ENCODE measurements at regions not wholly inside any gene's neighbourhood (a gene's known extent, or its start where the extent isn't known, plus 50 kb on each side); places are given as distances from the start of the nearest gene placed in this dataset.
"Not testable (repeated sequence)": the region's sequence is repeated elsewhere in the genome, so short reads cannot be mapped to it uniquely, and the experiment has no call there.

GRCh38 chr14:30445011-30445793, 113.8 kb upstream of the G2E3 start:
- DNase-seq = no peak

GRCh38 chr14:30445852-30446251, 113.1 kb upstream of the G2E3 start:
- no peak for DNase-seq

DNA sequence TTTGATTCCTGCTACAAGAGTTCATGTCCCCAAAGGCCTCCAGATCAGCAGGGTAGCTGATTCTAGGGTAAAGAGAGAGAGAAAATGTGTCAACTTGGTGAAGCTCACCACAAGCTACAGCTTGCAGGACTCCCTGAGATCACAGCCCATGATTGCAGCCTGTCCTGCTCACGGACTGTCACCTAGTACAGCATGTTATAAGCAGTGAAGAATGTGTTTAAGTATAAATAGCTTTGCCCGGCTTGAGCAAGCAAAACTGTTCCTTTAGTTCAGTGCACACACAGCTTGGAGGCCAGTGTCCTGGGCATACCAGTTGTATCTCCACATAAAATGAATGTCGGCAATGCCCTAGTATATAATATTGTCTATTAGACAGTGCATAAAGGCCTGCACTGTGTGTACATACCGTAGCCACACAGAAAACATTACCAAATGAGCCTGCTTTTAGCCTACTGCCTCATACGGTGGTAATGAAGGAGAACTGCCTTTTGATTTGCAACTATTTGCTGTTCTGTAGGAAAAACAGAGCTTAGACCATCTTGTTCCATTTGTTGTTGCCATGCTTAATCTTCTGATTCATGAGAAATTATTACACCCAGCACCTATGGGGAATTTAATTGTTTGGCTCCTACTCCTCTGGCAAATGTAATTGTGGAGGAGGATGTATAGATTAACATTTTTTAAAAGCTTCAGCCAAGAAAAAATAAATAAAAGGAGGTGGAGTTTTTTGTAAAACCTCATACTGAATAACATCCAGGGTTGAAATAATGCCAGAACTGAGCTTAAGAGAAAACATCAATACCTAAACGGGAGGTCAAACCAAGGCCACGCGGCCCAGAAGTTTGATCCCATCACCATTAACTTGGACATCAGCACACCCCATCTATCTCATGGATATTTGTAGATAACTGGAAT, 108.1 kb upstream of the G2E3 start:
- DNase-seq = no peak

DNA sequence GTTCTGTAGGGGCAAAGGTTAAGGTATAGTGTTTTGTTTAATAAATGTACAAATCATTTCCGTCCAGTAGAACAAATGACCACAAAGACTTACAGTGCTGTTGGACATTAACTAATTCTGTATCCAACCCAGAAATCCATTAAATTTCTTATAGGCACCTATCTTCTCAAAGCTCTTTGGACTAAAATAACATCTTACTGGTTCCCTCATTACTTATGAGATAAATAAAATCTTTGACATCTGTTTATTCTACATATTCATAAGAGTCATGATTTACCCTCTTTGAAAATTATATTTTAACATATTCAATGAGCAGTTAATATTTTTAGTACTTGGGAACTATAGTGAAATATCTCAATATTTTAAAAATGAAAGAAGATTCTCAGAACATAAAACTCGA, 102.7 kb upstream of the G2E3 start:
- DNase-seq = no peak

GRCh38 chr14:30462358-30462757, 96.6 kb upstream of the G2E3 start:
- no peak for DNase-seq

GRCh38 chr14:30464481-30464880, 94.5 kb upstream of the G2E3 start:
- DNase-seq = no peak

GRCh38 chr14:30468354-30468753, 90.6 kb upstream of the G2E3 start:
- DNase-seq = no peak

- no peak for DNase-seq
Observed at GRCh38 chr14:30471980-30472379, 87.0 kb upstream of the G2E3 start.

GRCh38 chr14:30473846-30474696, 84.9 kb upstream of the G2E3 start:
- DNase-seq = not testable (repeated sequence)

GRCh38 chr14:30482276-30482675, 76.7 kb upstream of the G2E3 start:
- DNase-seq = no peak

DNA sequence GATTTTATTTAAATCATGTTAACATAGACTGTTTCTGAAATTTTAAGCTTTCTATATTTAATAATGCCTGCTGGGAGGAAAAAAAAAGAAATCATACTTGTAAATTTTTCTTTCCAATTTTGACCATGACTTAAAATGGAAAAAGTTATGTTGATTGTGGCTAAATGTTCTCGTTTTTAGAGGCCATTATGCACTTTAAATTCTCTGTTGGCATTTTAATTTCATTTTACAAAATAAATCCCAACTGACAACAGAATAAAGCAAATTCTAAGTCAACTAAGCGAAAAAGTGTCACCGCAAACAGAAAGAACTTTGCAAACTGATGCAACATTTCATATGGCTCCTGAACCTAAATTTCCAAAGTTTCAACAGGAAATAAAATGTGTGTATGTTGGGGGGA, 74.8 kb upstream of the G2E3 start:
- DNase-seq = no peak

DNA sequence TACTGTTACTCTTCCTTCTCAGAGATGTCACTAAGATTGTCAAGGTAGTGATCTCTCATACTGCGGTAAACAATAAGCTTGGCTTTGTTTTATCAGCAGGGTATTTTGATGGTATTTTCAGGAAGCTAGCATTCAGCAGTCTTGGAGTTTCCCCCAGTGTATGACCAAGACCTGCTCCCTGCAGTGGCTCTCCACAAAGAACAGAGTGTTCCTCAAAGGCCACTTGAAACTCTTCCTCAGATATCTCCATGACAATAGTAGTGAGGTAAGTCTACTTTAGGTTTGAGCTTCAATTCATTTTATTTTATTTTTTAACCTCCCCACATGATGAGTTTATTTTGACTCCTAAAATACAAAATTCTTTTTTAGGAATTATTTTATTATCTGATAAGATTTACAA, 74.0 kb upstream of the G2E3 start:
- no peak for DNase-seq

GRCh38 chr14:30496852-30497251, 62.1 kb upstream of the G2E3 start:
- no peak for DNase-seq

DNA sequence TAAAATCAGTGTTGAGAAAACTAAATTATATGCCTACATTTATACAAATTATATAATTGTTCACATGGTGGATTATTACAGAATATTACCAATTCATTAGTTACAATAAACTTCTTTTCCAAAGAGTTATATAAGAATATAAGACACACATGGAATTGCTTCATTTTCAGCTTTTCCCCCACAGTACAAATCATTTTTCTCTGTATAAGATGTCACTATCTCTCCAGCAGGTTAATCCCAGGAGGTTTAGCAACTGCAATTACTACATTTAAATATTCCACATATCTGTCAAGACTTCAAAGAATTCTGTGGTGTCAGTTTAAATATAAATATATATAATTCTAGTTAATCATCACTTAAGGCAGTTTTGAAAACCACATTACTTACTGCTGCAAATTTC, 59.6 kb upstream of the G2E3 start:
- DNase-seq = no peak

DNA sequence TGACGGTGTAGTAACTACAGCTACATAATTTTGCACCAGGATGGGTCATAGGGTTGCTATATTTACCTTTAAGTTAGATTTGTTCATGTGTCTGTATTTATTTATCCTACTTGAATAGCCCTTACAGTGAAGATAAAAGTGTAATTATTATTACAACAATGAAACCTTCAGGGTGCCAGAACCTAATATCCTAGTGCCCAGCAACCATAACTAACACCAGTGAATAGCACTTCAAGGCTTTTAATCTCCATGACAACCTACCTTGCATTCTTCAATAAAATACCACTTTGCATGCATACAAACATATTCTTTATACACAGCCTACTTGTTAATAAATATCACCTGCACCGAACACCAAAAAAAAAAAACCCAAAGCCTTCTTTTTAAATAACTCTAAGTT, 58.7 kb upstream of the G2E3 start:
- DNase-seq = no peak

DNA sequence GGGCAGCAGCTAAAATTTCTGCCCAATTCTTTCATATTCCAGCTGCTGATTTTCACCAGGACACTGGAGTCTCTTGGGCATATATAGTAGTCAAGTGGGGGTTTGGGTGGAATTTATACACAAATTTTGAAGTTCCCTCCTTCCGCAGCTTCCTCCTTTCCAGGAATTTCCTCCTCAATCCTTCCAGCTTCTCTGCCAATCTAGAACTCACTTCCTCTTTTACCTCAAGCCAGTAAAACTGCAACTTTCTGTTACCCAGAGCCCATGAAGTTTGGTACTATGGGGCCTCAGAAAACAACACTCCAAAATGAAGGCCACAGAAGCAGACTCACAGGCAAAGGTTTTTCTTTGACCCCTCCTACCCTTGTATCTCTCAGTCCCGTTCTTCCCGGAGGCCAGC, 51.7 kb upstream of the G2E3 start:
- peak in 1 of 4 experiments; percentile 3 for DNase-seq

Measured in suppressor macrophage (primary cell).